A549 (cell line): ENCODE measurements at regions not wholly inside any gene's neighbourhood (a gene's known extent, or its start where the extent isn't known, plus 50 kb on each side); places are given as distances from the start of the nearest gene placed in this dataset.

Source experiments
- ATAC-seq, 2 experiments: fragments of 200-7000 bp in 1 of 2; fragments of >200 bp in 1 of 2; cut with Nextera tagmentation in 1 of 2; cut with Tn5 transposase in 1 of 2; 3 replicates each; pipeline versions ENCODE4 v1.8.0 to v1.9.1; 2018 to 2020; ENCODE audit warnings: mild to moderate bottlenecking in 1 of 2, moderate library complexity in 1 of 2
- CTCF ChIA-PET: fragments of 300-600 bp; sonication (Branson Sonifier 250); formaldehyde crosslinking; extraction: SDS; loops from one replicate; lab custom pipeline; 2021; ENCODE audit warnings: antibody characterized with exemption, inconsistent platforms; lab: Yijun Ruan, JAX
- POLR2A ChIA-PET: fragments of 350-600 bp; formaldehyde crosslinking; extraction: SDS; loops from one replicate; lab custom pipeline; 2021; ENCODE audit warnings: antibody characterized with exemption, inconsistent platforms; lab: Yijun Ruan, JAX
- DNase-seq, 2 experiments: peaks; one replicate each; pipeline versions ENCODE4 v3.0.0 to v3.0.0-alpha.2; 2011 to 2016; ENCODE audit warnings: low read depth in 1 of 2, low spot score in 1 of 2
- FAIRE-seq: peaks from 2 replicates; lab custom pipeline; 2011; peaks lifted over from hg19 to GRCh38; lab: Jason Lieb, UNC
- H3K27ac ChIP-seq, 2 experiments: fragments of >200 bp; sonication (Bioruptor Twin); formaldehyde crosslinking; 3 replicates each; pipeline ENCODE4 v1.5.1; 2016 to 2017
- H3K4me1 ChIP-seq: fragments of >200 bp; sonication (Bioruptor Twin); formaldehyde crosslinking; 3 replicates; pipeline ENCODE4 v1.6.1; 2016
- H3K4me2 ChIP-seq: fragments of >200 bp; sonication (Bioruptor Twin); formaldehyde crosslinking; 3 replicates; pipeline ENCODE4 v1.6.1; 2016
- H3K4me3 ChIP-seq: fragments of >200 bp; sonication (Bioruptor Twin); formaldehyde crosslinking; 3 replicates; pipeline ENCODE4 v1.5.1; 2016
- H3K9me3 ChIP-seq: fragments of >200 bp; sonication (Bioruptor Twin); formaldehyde crosslinking; 3 replicates; pipeline ENCODE4 v1.6.1; 2016
- BHLHE40 ChIP-seq: IDR thresholded peaks from 2 replicates; pipeline ENCODE4 v1.6.1; 2012; ENCODE audit warnings: low read depth, low read length, inconsistent platforms
- CBX8 ChIP-seq: fragments of 200-600 bp; sonication (generic); IDR thresholded peaks from 2 replicates; pipeline ENCODE4 v1.6.1; 2016
- CHD4 ChIP-seq: fragments of 200-600 bp; sonication (generic); IDR thresholded peaks from 2 replicates; pipeline ENCODE4 v1.6.1; 2016; ENCODE audit warnings: antibody characterized with exemption, mild to moderate bottlenecking, borderline replicate concordance
- EHMT2 ChIP-seq: fragments of 200-600 bp; sonication (generic); IDR thresholded peaks from 2 replicates; pipeline ENCODE4 v1.6.1; 2016; ENCODE audit warnings: antibody characterized with exemption, low read depth, mild to moderate bottlenecking, moderate library complexity
- ELK1 ChIP-seq: fragments of 150-350 bp; IDR thresholded peaks from 2 replicates; pipeline ENCODE4 v1.6.1; 2014; ENCODE audit warnings: low read depth, mild to moderate bottlenecking, low read length
- EP300 ChIP-seq, 2 experiments: fragments of >200 bp; sonication (Bioruptor Twin); formaldehyde crosslinking; IDR thresholded peaks; 2 replicates in 1 of 2; 3 replicates in 1 of 2; pipeline ENCODE4 v1.6.1; 2016 to 2017
- FOSL2 ChIP-seq, 2 experiments: fragments of 450-650 bp in 1 of 2; fragments of >200 bp in 1 of 2; sonication (Bioruptor Twin) in 1 of 2; formaldehyde crosslinking; IDR thresholded peaks; 2 replicates each; pipeline versions ENCODE4 v1.5.0 to v1.6.1; 2016 to 2020; ENCODE audit warnings: mild to moderate bottlenecking in 1 of 2, moderate library complexity in 1 of 2
- FOXS1 ChIP-seq: fragments of 250-450 bp; sonication (Bioruptor Pico); IDR thresholded peaks from 2 replicates; pipeline ENCODE4 v1.5.0; 2020; ENCODE audit warnings: mild to moderate bottlenecking, moderate library complexity
- HOXB5 ChIP-seq: fragments of 250-450 bp; sonication (Bioruptor Pico); IDR thresholded peaks from 2 replicates; pipeline ENCODE4 v1.5.0; 2020; ENCODE audit warnings: mild to moderate bottlenecking, moderate library complexity
- KDM5A ChIP-seq: fragments of 200-600 bp; sonication (generic); IDR thresholded peaks from 2 replicates; pipeline ENCODE4 v1.6.1; 2016; ENCODE audit warnings: antibody characterized with exemption, mild to moderate bottlenecking
- MAX ChIP-seq: IDR thresholded peaks from 2 replicates; pipeline ENCODE4 v1.6.1; 2012
- MAZ ChIP-seq: fragments of 150-350 bp; IDR thresholded peaks from 2 replicates; pipeline ENCODE4 v1.6.1; 2014; ENCODE audit warnings: antibody characterized with exemption, low read depth, low read length, borderline replicate concordance
- MYC ChIP-seq: IDR thresholded peaks from 2 replicates; pipeline ENCODE4 v1.6.1; 2012; ENCODE audit warnings: mild to moderate bottlenecking, inconsistent platforms, low read length, improper control_type of control experiment, borderline replicate concordance
- NFE2L2 ChIP-seq: fragments of 150-350 bp; conservative IDR thresholded peaks from 2 replicates; pipeline ENCODE4 v1.6.1; 2014; ENCODE audit warnings: low read length
- NPAS2 ChIP-seq: fragments of 250-450 bp; sonication (Bioruptor Pico); IDR thresholded peaks from 2 replicates; pipeline ENCODE4 v1.8.0; 2022; ENCODE audit warnings: mild to moderate bottlenecking, moderate library complexity, borderline replicate concordance
- NR3C1 ChIP-seq: fragments of >200 bp; sonication (Bioruptor Twin); formaldehyde crosslinking; IDR thresholded peaks from 3 replicates; pipeline ENCODE4 v1.6.1; 2017
- PHF8 ChIP-seq: fragments of 200-600 bp; sonication (generic); IDR thresholded peaks from 2 replicates; pipeline ENCODE4 v1.6.1; 2016; ENCODE audit warnings: low read depth, mild to moderate bottlenecking, antibody characterized with exemption, moderate library complexity, borderline replicate concordance
- POLR2A ChIP-seq: IDR thresholded peaks from 2 replicates; pipeline ENCODE4 v1.6.1; 2012; ENCODE audit warnings: mild to moderate bottlenecking, low read length
- RARB ChIP-seq: fragments of 250-450 bp; sonication (Bioruptor Pico); IDR thresholded peaks from 2 replicates; pipeline ENCODE4 v1.8.0; 2021; ENCODE audit warnings: mild to moderate bottlenecking, moderate library complexity
- RCOR1 ChIP-seq: fragments of 150-350 bp; IDR thresholded peaks from 2 replicates; pipeline ENCODE4 v1.6.1; 2014; ENCODE audit warnings: antibody characterized with exemption, low read length, low read depth
- SMC3 ChIP-seq: fragments of >200 bp; sonication (Bioruptor Twin); formaldehyde crosslinking; IDR thresholded peaks from 3 replicates; pipeline ENCODE4 v1.6.1; 2018; ENCODE audit warnings: inconsistent platforms
- TFCP2L1 ChIP-seq: fragments of 250-450 bp; sonication (Bioruptor Pico); IDR thresholded peaks from 2 replicates; pipeline ENCODE4 v1.5.0; 2021; ENCODE audit warnings: mild to moderate bottlenecking
- ZSCAN20 ChIP-seq: fragments of 250-450 bp; sonication (Bioruptor Pico); IDR thresholded peaks from 2 replicates; pipeline ENCODE4 v1.8.0; 2022; ENCODE audit warnings: mild to moderate bottlenecking, moderate library complexity
- WGBS: methylation state at CpG from one replicate; pipeline ENCODE4 v1.1.6; 2017; ENCODE audit errors: missing lambda C conversion rate; 5-methylcytosine and 5-hydroxymethylcytosine counted together
- TF ChIP-seq, protein P1 (sequence below): fragments of >200 bp; sonication (Bioruptor Twin); formaldehyde crosslinking; IDR thresholded peaks from 3 replicates; pipeline ENCODE4 v1.5.1; 2016
- TF ChIP-seq, protein P2 (sequence below): IDR thresholded peaks from 2 replicates; pipeline ENCODE4 v1.6.1; 2012; ENCODE audit warnings: low read depth, borderline replicate concordance
- TF ChIP-seq, protein P3 (sequence below): IDR thresholded peaks from 2 replicates; pipeline ENCODE4 v1.6.1; 2012

DNA sequence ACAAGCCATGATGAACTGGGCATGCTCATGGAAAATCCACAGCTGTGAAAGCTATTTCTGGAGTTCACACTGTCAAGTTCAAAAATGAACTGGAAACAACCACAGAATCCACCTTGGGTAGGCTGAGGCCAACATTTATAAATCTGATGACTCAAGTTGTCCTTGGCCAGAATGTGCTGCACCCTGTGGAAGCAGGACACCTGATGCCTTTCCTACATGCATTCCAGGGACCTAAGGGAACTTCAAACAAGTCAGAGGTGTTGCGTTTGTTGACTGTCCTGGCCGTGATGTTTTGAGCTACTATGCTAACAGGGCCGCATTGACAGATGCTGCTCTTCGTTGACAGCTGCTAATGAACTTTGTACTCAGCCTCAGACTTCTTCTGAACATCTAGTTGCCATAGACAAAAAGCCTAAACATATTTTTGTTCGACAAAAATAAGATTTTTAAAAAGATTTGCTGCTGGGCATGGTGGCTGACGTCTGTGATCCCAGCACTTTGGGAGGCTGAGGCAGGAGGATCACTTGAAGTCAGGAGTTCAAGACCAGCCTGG, 127.9 kb upstream of the SLC45A1 start:
- ChIA-PET POLR2A (interaction anchor here (0.5 kb wide), 1 partner anchor 99 kb away, joined by 3 read pairs; no protein-coding TSS in a partner anchor), CTCF (interaction anchor here (1.4 to 1.9 kb wide), 2 partner anchors 158 to 175 kb away, joined by 3 to 5 read pairs; no protein-coding TSS in a partner anchor)
- H3K4me3 ChIP-seq, result no peak overlapping the region
- TF ChIP-seq SMC3 (no peak), NR3C1 (no peak), PHF8 (no peak), NPAS2 (CRISPR knock-in tag) (no peak), BHLHE40 (no peak), ZSCAN20 (CRISPR knock-in tag) (no peak), CBX8 (no peak), MAZ (no peak), FOXS1 (CRISPR knock-in tag) (no peak), NFE2L2 (no peak)
- TF ChIP-seq, protein P1, sequence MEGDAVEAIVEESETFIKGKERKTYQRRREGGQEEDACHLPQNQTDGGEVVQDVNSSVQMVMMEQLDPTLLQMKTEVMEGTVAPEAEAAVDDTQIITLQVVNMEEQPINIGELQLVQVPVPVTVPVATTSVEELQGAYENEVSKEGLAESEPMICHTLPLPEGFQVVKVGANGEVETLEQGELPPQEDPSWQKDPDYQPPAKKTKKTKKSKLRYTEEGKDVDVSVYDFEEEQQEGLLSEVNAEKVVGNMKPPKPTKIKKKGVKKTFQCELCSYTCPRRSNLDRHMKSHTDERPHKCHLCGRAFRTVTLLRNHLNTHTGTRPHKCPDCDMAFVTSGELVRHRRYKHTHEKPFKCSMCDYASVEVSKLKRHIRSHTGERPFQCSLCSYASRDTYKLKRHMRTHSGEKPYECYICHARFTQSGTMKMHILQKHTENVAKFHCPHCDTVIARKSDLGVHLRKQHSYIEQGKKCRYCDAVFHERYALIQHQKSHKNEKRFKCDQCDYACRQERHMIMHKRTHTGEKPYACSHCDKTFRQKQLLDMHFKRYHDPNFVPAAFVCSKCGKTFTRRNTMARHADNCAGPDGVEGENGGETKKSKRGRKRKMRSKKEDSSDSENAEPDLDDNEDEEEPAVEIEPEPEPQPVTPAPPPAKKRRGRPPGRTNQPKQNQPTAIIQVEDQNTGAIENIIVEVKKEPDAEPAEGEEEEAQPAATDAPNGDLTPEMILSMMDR, result no peak
- TF ChIP-seq, all 56 proteins: peak for 0
- ATAC-seq (no peak), DNase-seq (peak in 1 of 2 experiments; percentile 73), FAIRE-seq (no peak)
- H3K27ac ChIP-seq, result peak overlapping the region; percentile 95 to 98
- H3K4me2 ChIP-seq, result no peak overlapping the region; the same call in 2 of the 3 replicates
- WGBS, result 60% methylated on average over 6 of the region's 6 CpGs
- no peaks in the 10 kb centered on the region for H3K9me3 ChIP-seq
- H3K4me1 ChIP-seq, result peaks cover 27% of the 10 kb centered on the region

- CTCF ChIA-PET, result interaction anchor here (1.5 to 2.8 kb wide), 3 partner anchors 19 to 210 kb away, joined by 4 to 11 read pairs (median 4); no protein-coding TSS in a partner anchor
- Histone ChIP-seq H3K4me3 (no peak overlapping the region), H3K4me1 (peaks cover 46% of the 10 kb centered on the region), H3K9me3 (peaks cover 10% of the 10 kb centered on the region; the same call in 2 of the 3 replicates), H3K4me2 (no peak overlapping the region), H3K27ac (peak overlapping the region; percentile 90 to 98)
- POLR2A ChIA-PET, result no interaction called here
- no peak for DNase-seq
- no peak for ATAC-seq
- WGBS, result 96% methylated on average over 5 of the region's 5 CpGs
- TF ChIP-seq POLR2A, result no peak
- TF ChIP-seq KDM5A, result no peak
- no peak for TF ChIP-seq ELK1
- no peak for TF ChIP-seq RARB
- no peak for TF ChIP-seq MAX
- TF ChIP-seq, protein P2, sequence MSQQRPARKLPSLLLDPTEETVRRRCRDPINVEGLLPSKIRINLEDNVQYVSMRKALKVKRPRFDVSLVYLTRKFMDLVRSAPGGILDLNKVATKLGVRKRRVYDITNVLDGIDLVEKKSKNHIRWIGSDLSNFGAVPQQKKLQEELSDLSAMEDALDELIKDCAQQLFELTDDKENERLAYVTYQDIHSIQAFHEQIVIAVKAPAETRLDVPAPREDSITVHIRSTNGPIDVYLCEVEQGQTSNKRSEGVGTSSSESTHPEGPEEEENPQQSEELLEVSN, result no peak
- TF ChIP-seq EP300 (IDR thresholded peaks at IDR 0.05), result no peak
- TF ChIP-seq MYC, result no peak
- no peak for TF ChIP-seq TFCP2L1 (CRISPR knock-in tag)
- TF ChIP-seq CHD4, result no peak
- no peak for TF ChIP-seq NPAS2 (CRISPR knock-in tag)
- TF ChIP-seq HOXB5 (CRISPR knock-in tag), result no peak
- no peak for TF ChIP-seq EHMT2
- TF ChIP-seq RCOR1, result no peak
- TF ChIP-seq FOSL2 (IDR thresholded peaks at IDR 0.05), result no peak
- no peak for TF ChIP-seq FOSL2 (CRISPR knock-in tag; IDR thresholded peaks at IDR 0.05)
- TF ChIP-seq, protein P3, sequence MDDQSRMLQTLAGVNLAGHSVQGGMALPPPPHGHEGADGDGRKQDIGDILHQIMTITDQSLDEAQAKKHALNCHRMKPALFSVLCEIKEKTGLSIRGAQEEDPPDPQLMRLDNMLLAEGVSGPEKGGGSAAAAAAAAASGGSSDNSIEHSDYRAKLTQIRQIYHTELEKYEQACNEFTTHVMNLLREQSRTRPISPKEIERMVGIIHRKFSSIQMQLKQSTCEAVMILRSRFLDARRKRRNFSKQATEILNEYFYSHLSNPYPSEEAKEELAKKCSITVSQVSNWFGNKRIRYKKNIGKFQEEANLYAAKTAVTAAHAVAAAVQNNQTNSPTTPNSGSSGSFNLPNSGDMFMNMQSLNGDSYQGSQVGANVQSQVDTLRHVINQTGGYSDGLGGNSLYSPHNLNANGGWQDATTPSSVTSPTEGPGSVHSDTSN, result no peak
- no peak for FAIRE-seq
Measured at GRCh38 chr1:8185400-8185799, 132.5 kb upstream of the SLC45A1 start.
